Body of pancreas (tissue), 4 donors: ENCODE measurements at regions not wholly inside any gene's neighbourhood (a gene's known extent, or its start where the extent isn't known, plus 50 kb on each side); places are given as distances from the start of the nearest gene placed in this dataset.

ENCODE experiments used
- POLR2A ChIP-seq, 3 donors: fragments of 450-650 bp; IDR thresholded peaks; one replicate each; pipeline ENCODE4 v1.6.1; 2016; ENCODE audit warnings: antibody characterized with exemption in 3 of 3, mild to moderate bottlenecking in 2 of 3
- TF ChIP-seq, protein P1 (sequence below), 7 experiments: fragments of 450-650 bp in 4 of 7; fragments of 200-600 bp in 3 of 7; sonication (generic) in 3 of 7; IDR thresholded peaks; one replicate each; pipeline ENCODE4 v1.5.1; 2016 to 2019; ENCODE audit warnings: antibody characterized with exemption in 7 of 7

DNA sequence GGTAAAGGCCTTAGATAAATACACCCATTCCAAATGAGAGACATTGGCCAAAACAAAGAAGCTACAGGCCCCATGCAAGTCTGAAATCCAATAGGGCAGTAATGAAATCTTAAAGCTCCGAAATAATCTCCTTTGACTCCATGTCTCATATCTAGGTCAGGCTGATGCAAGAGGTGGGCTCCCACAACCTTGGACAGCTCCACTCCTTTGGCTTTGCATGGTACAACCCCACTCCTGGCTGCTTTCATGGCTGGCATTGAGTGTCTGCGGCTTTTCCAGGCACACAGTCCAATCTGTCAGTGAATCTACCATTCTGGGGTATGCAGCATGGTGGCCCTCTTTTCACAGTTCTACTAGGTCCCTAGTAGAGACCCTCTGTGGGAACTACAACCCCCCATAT, 762.5 kb downstream of the LIG4 start:
- TF ChIP-seq, protein P1, sequence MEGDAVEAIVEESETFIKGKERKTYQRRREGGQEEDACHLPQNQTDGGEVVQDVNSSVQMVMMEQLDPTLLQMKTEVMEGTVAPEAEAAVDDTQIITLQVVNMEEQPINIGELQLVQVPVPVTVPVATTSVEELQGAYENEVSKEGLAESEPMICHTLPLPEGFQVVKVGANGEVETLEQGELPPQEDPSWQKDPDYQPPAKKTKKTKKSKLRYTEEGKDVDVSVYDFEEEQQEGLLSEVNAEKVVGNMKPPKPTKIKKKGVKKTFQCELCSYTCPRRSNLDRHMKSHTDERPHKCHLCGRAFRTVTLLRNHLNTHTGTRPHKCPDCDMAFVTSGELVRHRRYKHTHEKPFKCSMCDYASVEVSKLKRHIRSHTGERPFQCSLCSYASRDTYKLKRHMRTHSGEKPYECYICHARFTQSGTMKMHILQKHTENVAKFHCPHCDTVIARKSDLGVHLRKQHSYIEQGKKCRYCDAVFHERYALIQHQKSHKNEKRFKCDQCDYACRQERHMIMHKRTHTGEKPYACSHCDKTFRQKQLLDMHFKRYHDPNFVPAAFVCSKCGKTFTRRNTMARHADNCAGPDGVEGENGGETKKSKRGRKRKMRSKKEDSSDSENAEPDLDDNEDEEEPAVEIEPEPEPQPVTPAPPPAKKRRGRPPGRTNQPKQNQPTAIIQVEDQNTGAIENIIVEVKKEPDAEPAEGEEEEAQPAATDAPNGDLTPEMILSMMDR (IDR thresholded peaks at IDR 0.05) = no peak
- TF ChIP-seq POLR2A (IDR thresholded peaks at IDR 0.05) = no peak
